ENCODE measurements at regions not wholly inside any gene's neighbourhood (a gene's known extent, or its start where the extent isn't known, plus 50 kb on each side); places are given as distances from the start of the nearest gene placed in this dataset.
"Not testable (repeated sequence)": the region's sequence is repeated elsewhere in the genome, so short reads cannot be mapped to it uniquely, and the experiment has no call there.

DNA sequence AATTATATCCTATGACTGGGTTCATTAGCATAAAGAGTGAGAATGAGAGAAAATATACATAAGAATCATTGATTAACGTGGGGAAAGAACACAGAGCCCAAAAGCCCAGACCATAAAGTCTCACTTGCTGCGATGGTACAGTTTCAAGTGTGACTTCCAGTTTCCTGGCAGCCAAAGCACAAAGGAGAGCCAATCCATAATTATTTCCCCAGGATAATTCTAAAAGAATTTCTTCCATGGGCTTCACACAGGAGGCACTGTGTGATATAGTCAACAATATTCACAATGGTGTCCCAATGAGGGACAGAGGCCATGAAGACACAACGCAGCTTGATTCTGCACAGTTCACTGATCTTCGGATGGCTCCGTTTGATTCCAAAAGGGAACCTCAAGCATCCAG lies 321.6 kb downstream of the PLPP3 start:
- H3K9me3 ChIP-seq (ENCODE audit: control insufficient read depth in 1 of 2, low read length in 2 of 2) = no peaks in the 10 kb centered on the region
- H3K4me1 ChIP-seq (ENCODE audit: control insufficient read depth in 1 of 2, insufficient read depth in 2 of 2, low read length in 2 of 2) = no peaks in the 10 kb centered on the region
- H3K4me3 ChIP-seq (ENCODE audit: low read depth in 1 of 2, low read length in 2 of 2) = no peak overlapping the region
- H3K9ac ChIP-seq (ENCODE audit: low read depth in 1 of 2, low read length in 2 of 2) = no peak overlapping the region
- no peak overlapping the region for H3K27ac ChIP-seq (ENCODE audit: low read depth, low read length)
- H3K27me3 ChIP-seq (ENCODE audit: control insufficient read depth in 1 of 2, insufficient read depth in 2 of 2, low read length in 2 of 2) = peaks cover 0 to 3% of the 10 kb centered on the region in 2 donors
- H3K36me3 ChIP-seq (ENCODE audit: control insufficient read depth in 1 of 2, insufficient read depth in 2 of 2, low read length in 2 of 2) = no peaks in the 10 kb centered on the region

DNA sequence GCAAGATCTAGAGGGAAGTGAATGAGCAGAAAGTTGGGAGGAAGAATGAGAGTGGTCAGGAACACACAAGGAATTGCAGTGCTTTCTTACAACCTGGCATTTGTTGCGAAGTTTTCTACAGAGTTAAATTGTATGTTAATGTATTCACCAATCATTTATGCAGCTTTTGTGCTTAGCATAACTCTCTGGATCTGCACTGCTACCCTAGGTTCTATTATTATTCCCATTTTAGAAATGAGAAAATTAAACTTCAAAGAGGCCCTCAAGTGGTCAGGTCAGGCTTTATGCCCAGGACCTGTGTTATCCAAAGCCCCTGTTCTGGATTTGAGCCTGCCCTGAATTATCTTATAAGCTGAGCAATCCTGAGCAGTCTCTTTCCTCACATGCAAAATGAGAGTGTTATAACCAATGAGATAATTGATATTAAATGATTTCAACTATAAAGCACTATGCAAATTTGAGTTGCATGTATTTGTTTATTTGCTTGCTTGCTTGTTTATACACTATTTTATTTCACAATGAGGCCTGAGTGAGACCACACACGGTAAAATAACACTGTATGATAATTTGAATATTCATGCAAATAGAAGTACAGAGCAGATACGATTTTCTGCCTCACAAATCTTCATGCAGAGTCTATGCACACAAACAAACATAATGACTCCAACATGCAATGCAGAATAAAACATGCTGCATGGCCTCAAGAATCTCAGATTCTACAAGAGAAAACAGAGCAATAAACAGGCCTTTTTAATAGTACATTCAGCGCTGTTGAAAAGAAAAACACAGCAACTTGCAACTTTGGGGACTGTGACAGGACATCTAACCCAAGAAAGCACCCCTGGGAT lies 323.0 kb downstream of the PLPP3 start:
- Histone ChIP-seq H3K27me3 (ENCODE audit: control insufficient read depth in 1 of 2, insufficient read depth in 2 of 2, low read length in 2 of 2) (peaks cover 0 to 5% of the 10 kb centered on the region in 2 donors), H3K27ac (ENCODE audit: low read depth, low read length) (no peak overlapping the region), H3K4me3 (ENCODE audit: low read depth in 1 of 2, low read length in 2 of 2) (no peak overlapping the region), H3K4me1 (ENCODE audit: control insufficient read depth in 1 of 2, insufficient read depth in 2 of 2, low read length in 2 of 2) (no peaks in the 10 kb centered on the region), H3K9me3 (ENCODE audit: control insufficient read depth in 1 of 2, low read length in 2 of 2) (no peaks in the 10 kb centered on the region), H3K36me3 (ENCODE audit: control insufficient read depth in 1 of 2, insufficient read depth in 2 of 2, low read length in 2 of 2) (no peaks in the 10 kb centered on the region), H3K9ac (ENCODE audit: low read depth in 1 of 2, low read length in 2 of 2) (no peak overlapping the region)

DNA sequence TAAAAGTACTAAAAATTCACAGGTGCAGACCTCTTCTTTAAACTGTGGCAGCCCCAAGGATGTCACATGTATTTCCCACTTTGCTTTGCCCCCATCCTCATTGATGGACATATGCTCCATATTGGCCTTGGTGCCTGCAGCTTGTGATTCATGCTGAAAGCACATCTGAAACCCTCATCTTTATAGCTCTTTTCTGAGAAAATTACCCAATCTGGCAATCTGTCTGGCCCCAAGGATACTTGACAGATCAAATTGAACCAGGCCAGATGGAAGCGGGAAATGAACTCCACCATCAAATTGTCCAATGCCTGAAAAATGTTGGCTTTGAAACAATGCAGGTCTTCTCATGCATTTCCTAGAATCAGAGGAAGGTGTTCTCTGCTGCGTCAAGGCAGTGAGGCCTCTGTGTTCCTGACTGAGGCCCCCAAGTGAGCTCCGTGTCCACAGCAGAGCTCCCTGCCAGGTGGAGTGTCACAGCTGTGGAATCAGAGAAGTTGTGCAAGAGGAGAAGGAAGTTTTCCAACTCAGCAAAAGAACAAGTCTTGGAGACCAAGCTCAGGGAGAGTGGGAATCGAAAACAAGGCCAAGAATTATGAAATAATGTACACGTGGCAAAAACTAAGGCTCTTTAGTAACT lies 323.7 kb downstream of the PLPP3 start:
- peaks cover 0 to 5% of the 10 kb centered on the region in 2 donors for H3K27me3 ChIP-seq (ENCODE audit: control insufficient read depth in 1 of 2, insufficient read depth in 2 of 2, low read length in 2 of 2)
- H3K9me3 ChIP-seq (ENCODE audit: control insufficient read depth in 1 of 2, low read length in 2 of 2) = no peaks in the 10 kb centered on the region
- H3K4me3 ChIP-seq (ENCODE audit: low read depth in 1 of 2, low read length in 2 of 2) = no peak overlapping the region
- no peak overlapping the region for H3K27ac ChIP-seq (ENCODE audit: low read depth, low read length)
- H3K9ac ChIP-seq (ENCODE audit: low read depth in 1 of 2, low read length in 2 of 2) = no peak overlapping the region
- no peaks in the 10 kb centered on the region for H3K36me3 ChIP-seq (ENCODE audit: control insufficient read depth in 1 of 2, insufficient read depth in 2 of 2, low read length in 2 of 2)
- no peaks in the 10 kb centered on the region for H3K4me1 ChIP-seq (ENCODE audit: control insufficient read depth in 1 of 2, insufficient read depth in 2 of 2, low read length in 2 of 2)

DNA sequence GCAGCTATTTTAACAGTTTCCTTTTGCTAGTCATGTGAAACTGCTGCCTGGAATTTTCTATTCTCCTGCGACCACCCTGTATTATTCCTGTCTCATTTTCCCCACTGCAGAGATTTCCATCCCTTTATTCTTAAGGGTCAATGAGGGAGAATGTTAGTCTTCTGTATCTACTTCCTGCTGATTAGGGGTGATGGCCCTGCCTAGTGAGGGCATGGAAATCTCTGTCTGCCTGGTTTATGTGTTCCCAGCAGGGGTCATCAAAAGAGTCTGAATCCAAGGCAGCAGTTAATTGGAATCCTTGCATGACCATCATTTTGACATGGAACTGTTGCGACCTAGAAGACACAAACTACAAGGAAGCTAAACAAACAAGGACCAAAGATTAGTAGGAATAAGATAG lies 325.2 kb downstream of the PLPP3 start:
- no peak overlapping the region for H3K4me3 ChIP-seq (ENCODE audit: low read depth in 1 of 2, low read length in 2 of 2)
- H3K4me1 ChIP-seq (ENCODE audit: control insufficient read depth in 1 of 2, insufficient read depth in 2 of 2, low read length in 2 of 2) = no peaks in the 10 kb centered on the region
- H3K27ac ChIP-seq (ENCODE audit: low read depth, low read length) = no peak overlapping the region
- H3K9ac ChIP-seq (ENCODE audit: low read depth in 1 of 2, low read length in 2 of 2) = no peak overlapping the region
- H3K9me3 ChIP-seq (ENCODE audit: control insufficient read depth in 1 of 2, low read length in 2 of 2) = no peaks in the 10 kb centered on the region
- no peaks in the 10 kb centered on the region for H3K36me3 ChIP-seq (ENCODE audit: control insufficient read depth in 1 of 2, insufficient read depth in 2 of 2, low read length in 2 of 2)
- peaks cover 0 to 5% of the 10 kb centered on the region in 2 donors for H3K27me3 ChIP-seq (ENCODE audit: control insufficient read depth in 1 of 2, insufficient read depth in 2 of 2, low read length in 2 of 2)

GRCh38 chr1:56250809-56251208 lies 328.6 kb downstream of the PLPP3 start:
- peaks cover 0 to 5% of the 10 kb centered on the region in 2 donors for H3K27me3 ChIP-seq (ENCODE audit: control insufficient read depth in 1 of 2, insufficient read depth in 2 of 2, low read length in 2 of 2)
- H3K27ac ChIP-seq (ENCODE audit: low read depth, low read length) = no peak overlapping the region
- no peak overlapping the region for H3K9ac ChIP-seq (ENCODE audit: low read depth in 1 of 2, low read length in 2 of 2)
- H3K4me1 ChIP-seq (ENCODE audit: control insufficient read depth in 1 of 2, insufficient read depth in 2 of 2, low read length in 2 of 2) = no peaks in the 10 kb centered on the region
- H3K9me3 ChIP-seq (ENCODE audit: control insufficient read depth in 1 of 2, low read length in 2 of 2) = no peaks in the 10 kb centered on the region
- H3K36me3 ChIP-seq (ENCODE audit: control insufficient read depth in 1 of 2, insufficient read depth in 2 of 2, low read length in 2 of 2) = no peaks in the 10 kb centered on the region
- no peak overlapping the region for H3K4me3 ChIP-seq (ENCODE audit: low read depth in 1 of 2, low read length in 2 of 2)

GRCh38 chr1:56249234-56249633 lies 330.1 kb downstream of the PLPP3 start:
- H3K36me3 ChIP-seq (ENCODE audit: control insufficient read depth in 1 of 2, insufficient read depth in 2 of 2, low read length in 2 of 2) = no peaks in the 10 kb centered on the region
- no peak overlapping the region for H3K4me3 ChIP-seq (ENCODE audit: low read depth in 1 of 2, low read length in 2 of 2)
- no peaks in the 10 kb centered on the region for H3K4me1 ChIP-seq (ENCODE audit: control insufficient read depth in 1 of 2, insufficient read depth in 2 of 2, low read length in 2 of 2)
- H3K9ac ChIP-seq (ENCODE audit: low read depth in 1 of 2, low read length in 2 of 2) = no peak overlapping the region
- H3K27me3 ChIP-seq (ENCODE audit: control insufficient read depth in 1 of 2, insufficient read depth in 2 of 2, low read length in 2 of 2) = peaks cover 0 to 5% of the 10 kb centered on the region in 2 donors
- no peaks in the 10 kb centered on the region for H3K9me3 ChIP-seq (ENCODE audit: control insufficient read depth in 1 of 2, low read length in 2 of 2)
- no peak overlapping the region for H3K27ac ChIP-seq (ENCODE audit: low read depth, low read length)

DNA sequence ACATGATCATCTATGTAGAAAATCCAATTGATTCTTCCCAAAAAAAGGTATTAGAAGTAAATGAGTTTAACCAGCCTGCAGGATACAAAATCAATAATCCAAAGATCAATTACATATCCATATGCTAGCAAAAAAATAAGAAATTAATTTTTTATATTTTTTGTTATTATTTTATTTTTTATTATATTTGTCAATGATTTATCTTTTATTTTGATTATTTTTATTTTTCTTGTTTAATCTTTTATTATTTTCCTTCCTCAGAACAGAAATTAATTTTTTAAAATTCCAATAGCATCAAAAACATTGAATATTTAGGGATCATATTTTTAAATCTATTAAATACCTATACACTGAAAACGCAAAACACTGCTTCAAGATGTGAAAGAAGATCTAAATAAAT lies 331.2 kb downstream of the PLPP3 start:
- H3K9me3 ChIP-seq (ENCODE audit: control insufficient read depth in 1 of 2, low read length in 2 of 2) = no peaks in the 10 kb centered on the region
- H3K27me3 ChIP-seq (ENCODE audit: control insufficient read depth in 1 of 2, insufficient read depth in 2 of 2, low read length in 2 of 2) = peaks cover 0 to 5% of the 10 kb centered on the region in 2 donors
- no peak overlapping the region for H3K27ac ChIP-seq (ENCODE audit: low read depth, low read length)
- no peak overlapping the region for H3K4me3 ChIP-seq (ENCODE audit: low read depth in 1 of 2, low read length in 2 of 2)
- H3K4me1 ChIP-seq (ENCODE audit: control insufficient read depth in 1 of 2, insufficient read depth in 2 of 2, low read length in 2 of 2) = no peaks in the 10 kb centered on the region
- H3K9ac ChIP-seq (ENCODE audit: low read depth in 1 of 2, low read length in 2 of 2) = no peak overlapping the region
- H3K36me3 ChIP-seq (ENCODE audit: control insufficient read depth in 1 of 2, insufficient read depth in 2 of 2, low read length in 2 of 2) = no peaks in the 10 kb centered on the region

GRCh38 chr1:56246726-56247125 lies 332.6 kb downstream of the PLPP3 start:
- not testable (repeated sequence) for H3K27me3 ChIP-seq (ENCODE audit: control insufficient read depth in 1 of 2, insufficient read depth in 2 of 2, low read length in 2 of 2); H3K27ac ChIP-seq (ENCODE audit: low read depth, low read length); H3K9me3 ChIP-seq (ENCODE audit: control insufficient read depth in 1 of 2, low read length in 2 of 2); H3K4me3 ChIP-seq (ENCODE audit: low read depth in 1 of 2, low read length in 2 of 2); H3K36me3 ChIP-seq (ENCODE audit: control insufficient read depth in 1 of 2, insufficient read depth in 2 of 2, low read length in 2 of 2); H3K4me1 ChIP-seq (ENCODE audit: control insufficient read depth in 1 of 2, insufficient read depth in 2 of 2, low read length in 2 of 2); H3K9ac ChIP-seq (ENCODE audit: low read depth in 1 of 2, low read length in 2 of 2)

GRCh38 chr1:56240400-56240799 lies 339.0 kb downstream of the PLPP3 start:
- no peak overlapping the region for H3K4me3 ChIP-seq (ENCODE audit: low read depth in 1 of 2, low read length in 2 of 2)
- no peaks in the 10 kb centered on the region for H3K27me3 ChIP-seq (ENCODE audit: control insufficient read depth in 1 of 2, insufficient read depth in 2 of 2, low read length in 2 of 2)
- H3K9me3 ChIP-seq (ENCODE audit: control insufficient read depth in 1 of 2, low read length in 2 of 2) = peaks cover 0 to 8% of the 10 kb centered on the region in 2 donors
- H3K27ac ChIP-seq (ENCODE audit: low read depth, low read length) = no peak overlapping the region
- H3K36me3 ChIP-seq (ENCODE audit: control insufficient read depth in 1 of 2, insufficient read depth in 2 of 2, low read length in 2 of 2) = no peaks in the 10 kb centered on the region
- H3K4me1 ChIP-seq (ENCODE audit: control insufficient read depth in 1 of 2, insufficient read depth in 2 of 2, low read length in 2 of 2) = no peaks in the 10 kb centered on the region
- no peak overlapping the region for H3K9ac ChIP-seq (ENCODE audit: low read depth in 1 of 2, low read length in 2 of 2)

- no peak overlapping the region for H3K27ac ChIP-seq (ENCODE audit: low read depth, low read length)
- H3K27me3 ChIP-seq (ENCODE audit: control insufficient read depth in 1 of 2, insufficient read depth in 2 of 2, low read length in 2 of 2) = no peaks in the 10 kb centered on the region
- H3K36me3 ChIP-seq (ENCODE audit: control insufficient read depth in 1 of 2, insufficient read depth in 2 of 2, low read length in 2 of 2) = no peaks in the 10 kb centered on the region
These were observed 341.8 kb downstream of the PLPP3 start for GRCh38 chr1:56237491-56238064.

More at GRCh38 chr1:56237491-56238064, 341.8 kb downstream of the PLPP3 start:
- H3K9ac ChIP-seq (ENCODE audit: low read depth in 1 of 2, low read length in 2 of 2) = no peak overlapping the region
- H3K4me1 ChIP-seq (ENCODE audit: control insufficient read depth in 1 of 2, insufficient read depth in 2 of 2, low read length in 2 of 2) = no peaks in the 10 kb centered on the region
- peaks cover 0 to 8% of the 10 kb centered on the region in 2 donors for H3K9me3 ChIP-seq (ENCODE audit: control insufficient read depth in 1 of 2, low read length in 2 of 2)
- H3K4me3 ChIP-seq (ENCODE audit: low read depth in 1 of 2, low read length in 2 of 2) = no peak overlapping the region
